Dermis microvascular lymphatic vessel endothelial cell (primary cell): ENCODE measurements at regions not wholly inside any gene's neighbourhood (a gene's known extent, or its start where the extent isn't known, plus 50 kb on each side); places are given as distances from the start of the nearest gene placed in this dataset.
A peak's percentile ranks its signal among the peaks of the same experiment; 100 is the strongest.

Experiments
- DNase-seq, 2 donors: peaks; one replicate each; pipeline versions ENCODE4 v3.0.0 to v3.0.0-alpha.2; 2010; ENCODE audit warnings: low read depth in 2 of 2

DNA sequence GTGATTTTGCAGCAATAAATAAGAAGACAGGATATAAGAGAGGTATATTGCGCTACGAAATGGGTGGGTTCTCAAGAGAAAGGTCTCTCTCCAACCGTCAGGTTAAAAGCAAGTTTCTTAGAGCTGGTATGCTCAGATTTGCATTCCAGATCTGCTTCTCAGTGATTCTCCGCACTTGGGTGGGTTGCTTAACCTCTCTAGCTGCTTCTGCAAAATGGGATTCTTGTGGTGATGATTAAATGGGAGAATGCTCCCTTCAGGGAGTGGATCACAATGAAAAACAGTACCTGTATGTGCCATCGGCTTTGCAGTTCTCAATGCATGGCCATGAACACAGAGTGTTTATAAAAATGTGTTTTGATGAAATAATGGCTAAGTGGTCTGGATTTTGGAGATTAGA is 477.7 kb downstream of the TNS1 start:
- no peak for DNase-seq

GRCh38 chr2:217523286-217523685 is 479.5 kb downstream of the TNS1 start:
- no peak for DNase-seq

DNA sequence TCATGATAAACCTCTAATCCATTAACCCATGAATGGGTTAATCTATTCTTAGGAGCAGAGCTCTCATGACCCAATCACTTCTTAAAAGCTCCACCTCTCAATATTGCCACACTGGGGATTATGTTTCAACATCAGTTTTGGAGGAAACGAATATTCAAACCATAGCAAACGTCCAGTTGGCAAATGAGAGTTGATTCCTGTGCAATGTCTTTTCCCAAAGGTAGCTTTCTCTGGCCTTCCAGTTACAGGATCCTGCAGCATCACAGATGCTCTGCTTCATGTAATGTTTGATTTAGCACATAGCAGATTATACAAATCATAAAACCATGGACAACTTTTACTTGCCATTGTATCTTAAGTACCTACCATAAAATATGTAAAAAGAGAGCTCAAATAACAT is 481.0 kb downstream of the TNS1 start:
- DNase-seq, result no peak

- no peak for DNase-seq
Measured at GRCh38 chr2:217520356-217521010, 482.3 kb downstream of the TNS1 start.

DNA sequence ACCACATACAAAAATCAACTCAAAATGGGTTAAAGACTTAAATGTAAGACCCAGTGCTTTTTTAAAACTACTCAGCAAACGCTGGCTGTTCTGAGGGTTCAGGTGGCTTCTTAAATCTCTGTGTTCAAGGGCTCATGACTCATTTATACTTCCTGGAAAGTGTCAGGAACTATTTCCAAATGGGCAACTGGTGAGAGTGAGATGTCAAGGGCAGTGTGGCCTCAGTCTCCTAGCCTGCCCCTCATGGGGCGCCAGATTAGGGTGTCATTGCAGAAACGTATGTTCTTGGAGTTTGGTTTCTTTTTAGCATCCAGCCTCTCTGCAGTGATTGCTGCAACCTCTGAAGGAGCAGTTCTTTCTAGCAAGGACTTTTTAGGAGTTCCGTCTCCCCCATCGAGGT is 485.4 kb downstream of the TNS1 start:
- no peak for DNase-seq

GRCh38 chr2:217515615-217516309 is 487.0 kb downstream of the TNS1 start:
- no peak for DNase-seq

GRCh38 chr2:217513258-217513657 is 489.5 kb downstream of the TNS1 start:
- DNase-seq, result no peak

GRCh38 chr2:217512728-217513127 is 490.1 kb downstream of the TNS1 start:
- DNase-seq, result no peak

DNA sequence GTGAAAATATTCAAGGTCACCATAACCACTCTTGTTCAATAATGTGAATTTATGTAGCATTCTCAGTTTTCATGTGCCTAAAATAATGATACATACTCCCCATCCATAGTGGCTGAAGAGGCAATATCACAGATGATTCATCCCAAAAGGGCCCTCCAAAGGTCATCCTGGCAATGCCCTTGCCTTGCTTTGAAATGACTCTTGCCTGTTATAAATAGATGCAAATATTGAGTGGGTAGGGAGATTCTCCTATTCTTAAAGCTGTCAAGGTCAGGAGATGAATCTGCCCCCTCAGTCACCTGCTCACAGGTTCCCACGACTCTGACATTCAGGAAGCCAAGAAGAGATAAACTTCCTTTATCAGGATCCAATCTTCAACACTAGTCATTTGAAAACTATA is 490.5 kb downstream of the TNS1 start:
- DNase-seq, result no peak

DNA sequence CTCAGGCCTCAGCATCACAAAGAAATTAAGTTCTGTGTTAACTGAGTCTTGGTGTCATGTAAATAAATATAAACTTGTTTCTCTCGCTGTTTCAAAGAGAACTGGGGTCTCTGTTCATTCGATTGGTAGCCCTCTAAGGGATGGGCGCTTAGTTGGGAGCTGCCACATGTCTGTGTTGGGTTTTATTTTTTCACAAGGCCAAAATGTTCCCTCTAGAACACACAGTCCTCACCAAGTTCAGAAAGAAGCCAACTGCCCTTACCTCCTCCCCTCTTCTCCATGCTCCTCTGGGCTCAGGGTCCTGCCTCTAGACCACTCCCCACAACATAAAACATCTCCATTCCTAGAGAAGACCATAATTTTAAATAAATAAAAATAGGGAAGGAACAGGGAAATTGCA is 490.9 kb downstream of the TNS1 start:
- DNase-seq, result no peak

DNA sequence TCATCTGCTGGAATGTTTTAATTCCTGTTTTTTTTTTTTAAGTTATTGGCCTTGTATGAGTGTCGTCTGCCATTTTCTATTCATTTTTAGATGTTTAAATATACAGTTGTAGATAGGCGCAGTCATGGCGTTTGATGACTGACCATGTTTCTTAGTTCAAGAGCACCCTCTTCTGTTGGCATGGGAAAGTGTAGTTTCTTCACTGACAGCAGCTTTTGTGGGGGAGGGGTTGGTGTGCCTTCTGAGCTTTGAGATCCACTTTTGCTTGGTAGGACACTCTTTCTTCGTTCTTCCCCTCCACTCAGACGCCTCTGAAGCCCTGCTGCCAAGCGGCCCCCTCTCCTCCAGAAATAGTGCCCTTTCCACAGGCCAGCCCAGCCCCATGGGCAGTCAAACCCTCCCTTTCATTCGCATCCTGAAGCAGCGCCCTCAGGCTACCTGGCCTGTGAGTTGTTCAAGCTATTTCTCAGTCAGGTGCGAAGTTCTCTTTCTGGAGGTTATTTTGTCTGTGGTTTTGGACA is 492.0 kb downstream of the TNS1 start:
- DNase-seq, result peak; percentile 40 to 81

- DNase-seq, result no peak
Measured at GRCh38 chr2:217505303-217505702, 497.5 kb downstream of the TNS1 start.

- DNase-seq, result no peak
Measured at GRCh38 chr2:217501887-217502286, 500.9 kb downstream of the TNS1 start.

GRCh38 chr2:217497843-217498377 is 504.9 kb downstream of the TNS1 start:
- DNase-seq, result no peak

DNA sequence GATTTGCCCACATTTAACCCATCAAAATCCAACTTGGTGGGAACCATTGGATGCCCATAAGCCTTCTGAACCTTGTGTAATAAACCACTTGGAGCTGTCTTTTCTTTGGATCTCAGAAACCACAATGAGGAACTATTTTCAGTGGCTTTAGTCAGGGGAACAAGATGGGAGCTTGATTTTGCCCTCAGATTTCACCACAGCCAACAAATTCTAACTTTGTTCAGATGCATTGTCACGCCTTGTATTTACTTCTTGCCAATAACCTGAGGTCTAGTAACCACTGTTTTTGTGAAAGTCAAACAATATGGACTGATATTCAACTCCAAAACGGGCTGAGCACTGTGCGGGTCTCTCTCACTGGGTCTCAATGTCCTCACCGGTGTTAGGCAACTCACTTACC is 508.2 kb downstream of the TNS1 start:
- DNase-seq, result no peak

DNA sequence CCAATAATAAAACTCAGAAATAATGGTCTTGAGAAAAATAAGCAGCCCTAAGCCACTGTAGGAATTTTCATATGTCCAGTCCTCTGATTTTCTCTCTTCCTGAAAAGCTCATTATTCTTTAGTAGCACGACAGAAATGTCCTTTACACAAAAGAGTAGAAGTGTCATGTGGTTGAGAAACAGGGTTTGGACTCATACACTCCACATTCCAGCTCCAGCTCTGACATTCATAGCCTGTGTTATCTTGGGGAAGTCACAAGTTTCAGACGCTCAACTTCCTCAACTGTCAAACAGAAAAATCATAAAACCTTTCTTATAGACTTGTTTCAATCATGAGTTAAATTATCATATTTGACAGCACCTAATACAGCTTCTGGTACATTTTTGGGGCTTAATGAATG is 511.5 kb downstream of the TNS1 start:
- DNase-seq, result no peak

DNA sequence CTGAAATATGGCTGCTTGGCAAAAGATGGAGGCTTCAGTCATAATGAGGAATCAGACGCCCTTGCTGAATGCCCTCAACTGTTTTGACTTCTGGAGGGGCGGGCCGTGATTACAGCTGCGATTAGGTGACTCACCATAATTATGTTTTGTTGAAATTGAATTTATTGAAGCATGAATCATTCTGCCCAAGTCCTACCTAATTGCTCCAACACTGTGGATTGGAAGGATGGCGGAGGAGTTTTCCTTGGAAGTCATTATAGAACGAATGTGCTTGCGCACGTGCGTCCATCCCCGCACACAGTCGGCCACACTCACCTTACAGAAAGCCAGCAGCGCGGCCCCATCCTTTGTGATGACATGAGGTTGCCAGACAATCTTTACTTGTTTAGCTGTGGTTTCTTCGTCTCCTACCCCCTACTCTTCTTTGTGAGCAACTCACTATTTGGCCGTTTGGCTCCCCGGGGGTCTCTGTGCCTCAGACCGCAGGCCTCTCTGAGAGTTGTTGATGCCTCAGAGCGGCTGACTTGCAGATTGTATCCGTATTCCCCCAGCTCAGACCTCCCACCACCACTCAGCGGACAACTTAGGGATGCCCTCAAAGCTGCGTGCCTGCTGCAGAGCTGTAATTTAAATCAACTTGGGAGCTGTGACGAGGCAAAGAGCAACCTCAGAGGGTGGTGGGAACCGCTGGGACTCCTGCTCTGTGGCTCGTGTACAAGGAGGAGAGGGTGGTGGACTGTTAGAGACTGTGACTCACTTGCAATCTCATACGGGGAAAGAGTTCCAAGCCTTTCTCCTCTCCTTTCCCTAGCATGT is 513.4 kb downstream of the TNS1 start:
- DNase-seq, result no peak

DNA sequence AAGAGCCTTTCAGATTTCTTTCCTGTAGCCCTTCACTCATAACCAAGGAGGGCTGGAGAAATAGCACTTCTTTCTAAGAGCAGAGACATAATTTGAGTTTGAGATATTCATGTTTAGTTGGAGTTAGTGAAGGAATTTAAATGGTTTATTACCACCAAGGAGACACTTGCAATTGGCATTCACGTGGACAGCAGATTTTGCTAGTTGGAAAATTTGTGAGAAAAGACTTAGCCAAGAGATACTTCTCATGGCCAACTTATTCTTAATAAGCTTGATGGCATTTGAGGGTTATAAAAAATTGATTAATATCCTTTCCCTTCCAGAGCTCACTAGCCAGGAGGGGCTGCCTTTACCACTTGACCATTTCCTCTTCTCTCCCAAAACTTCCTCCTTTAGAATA is 518.7 kb downstream of the TNS1 start:
- no peak for DNase-seq

DNA sequence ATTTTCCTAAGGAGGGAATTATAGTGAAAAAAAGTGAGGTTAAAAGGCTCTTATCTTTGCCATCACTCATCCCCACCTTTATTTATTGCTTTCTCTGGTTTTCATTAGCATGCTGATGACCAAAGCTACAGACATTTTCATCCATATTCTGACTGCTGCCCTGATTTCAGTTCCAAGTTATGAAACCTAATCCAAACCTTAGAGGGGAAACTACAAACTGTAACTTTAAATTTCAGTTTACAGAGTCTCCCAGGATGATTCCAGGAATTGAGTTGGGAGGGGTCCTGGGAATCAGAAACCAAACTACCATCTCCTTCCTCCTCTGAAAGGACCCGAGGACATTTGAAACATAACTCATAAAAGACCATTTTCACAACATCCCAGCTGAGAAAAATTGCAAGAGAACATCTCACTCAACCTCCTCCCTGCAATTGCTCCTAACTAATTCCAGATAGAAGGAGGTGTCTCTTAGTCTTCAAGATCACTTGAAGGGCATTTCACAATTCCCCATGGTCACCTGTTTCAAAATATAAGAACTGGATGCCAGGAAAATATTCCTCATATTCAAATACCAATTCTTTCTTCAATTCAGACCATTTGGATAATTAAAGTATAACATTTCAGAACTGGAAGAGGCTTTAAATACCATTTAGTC is 520.6 kb downstream of the TNS1 start:
- DNase-seq, result no peak

GRCh38 chr2:217481577-217481976 is 521.2 kb downstream of the TNS1 start:
- DNase-seq, result no peak

GRCh38 chr2:217479566-217479965 is 523.2 kb downstream of the TNS1 start:
- DNase-seq, result no peak
